ENCODE measurements at regions not wholly inside any gene's neighbourhood (a gene's known extent, or its start where the extent isn't known, plus 50 kb on each side); places are given as distances from the start of the nearest gene placed in this dataset.

DNA sequence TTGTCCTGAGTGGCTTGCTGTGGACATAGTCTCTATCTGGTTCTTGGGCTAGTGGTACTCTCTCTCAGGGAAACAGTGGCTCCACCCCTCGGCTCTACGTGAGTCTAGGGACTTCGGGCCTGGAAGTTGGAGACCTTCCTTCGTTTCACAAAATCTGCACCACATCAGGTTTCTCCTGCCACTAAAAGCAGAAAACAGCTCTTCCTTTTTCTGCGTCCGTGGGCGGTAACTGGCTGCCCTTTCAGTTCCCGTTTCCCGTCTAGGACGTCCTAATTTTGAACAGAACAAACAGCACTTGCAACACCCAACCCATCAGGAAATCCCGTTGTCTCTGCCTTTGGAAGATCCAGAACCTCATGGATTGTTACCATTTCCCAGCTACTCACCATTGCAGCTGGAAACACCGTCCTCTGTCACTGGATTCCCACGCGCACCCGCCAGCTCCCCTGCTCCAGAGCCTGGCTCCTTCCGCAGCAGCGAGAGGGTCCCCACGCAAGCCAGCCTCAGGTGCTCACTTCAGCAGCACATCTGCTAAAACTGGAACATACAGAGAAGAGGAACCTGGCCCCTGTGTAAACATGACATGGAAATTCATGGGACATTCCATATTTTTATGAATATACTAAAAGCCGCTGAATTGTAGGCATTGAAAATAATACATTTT lies 311.4 kb upstream of the AKR1E2 start:
- Histone ChIP-seq H3K27ac (ENCODE audit: low read length) (no peak overlapping the region), H3K9me3 (ENCODE audit: control insufficient read depth, insufficient read depth, low read length) (no peaks in the 10 kb centered on the region), H3K4me3 (ENCODE audit: low read length) (no peak overlapping the region), H3K4me1 (ENCODE audit: control insufficient read depth, insufficient read depth, low read length) (peaks cover 6% of the 10 kb centered on the region), H3K27me3 (ENCODE audit: control insufficient read depth, insufficient read depth, low read length) (no peaks in the 10 kb centered on the region), H3K36me3 (ENCODE audit: control insufficient read depth, insufficient read depth, low read length) (no peaks in the 10 kb centered on the region)
- no peak overlapping the region for H3K4me3 Mint-ChIP-seq
- H3K27ac Mint-ChIP-seq: no peak overlapping the region
- no peak for DNase-seq
- no peak for ATAC-seq
- TF ChIP-seq, protein P1, sequence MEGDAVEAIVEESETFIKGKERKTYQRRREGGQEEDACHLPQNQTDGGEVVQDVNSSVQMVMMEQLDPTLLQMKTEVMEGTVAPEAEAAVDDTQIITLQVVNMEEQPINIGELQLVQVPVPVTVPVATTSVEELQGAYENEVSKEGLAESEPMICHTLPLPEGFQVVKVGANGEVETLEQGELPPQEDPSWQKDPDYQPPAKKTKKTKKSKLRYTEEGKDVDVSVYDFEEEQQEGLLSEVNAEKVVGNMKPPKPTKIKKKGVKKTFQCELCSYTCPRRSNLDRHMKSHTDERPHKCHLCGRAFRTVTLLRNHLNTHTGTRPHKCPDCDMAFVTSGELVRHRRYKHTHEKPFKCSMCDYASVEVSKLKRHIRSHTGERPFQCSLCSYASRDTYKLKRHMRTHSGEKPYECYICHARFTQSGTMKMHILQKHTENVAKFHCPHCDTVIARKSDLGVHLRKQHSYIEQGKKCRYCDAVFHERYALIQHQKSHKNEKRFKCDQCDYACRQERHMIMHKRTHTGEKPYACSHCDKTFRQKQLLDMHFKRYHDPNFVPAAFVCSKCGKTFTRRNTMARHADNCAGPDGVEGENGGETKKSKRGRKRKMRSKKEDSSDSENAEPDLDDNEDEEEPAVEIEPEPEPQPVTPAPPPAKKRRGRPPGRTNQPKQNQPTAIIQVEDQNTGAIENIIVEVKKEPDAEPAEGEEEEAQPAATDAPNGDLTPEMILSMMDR (IDR thresholded peaks at IDR 0.05): no peak
- H3K36me3 Mint-ChIP-seq: no peaks in the 10 kb centered on the region
- no peaks in the 10 kb centered on the region for H3K9me3 Mint-ChIP-seq
- peaks cover 0 to 3% of the 10 kb centered on the region in 2 donors for H3K4me1 Mint-ChIP-seq
- 38% methylated on average over 18 of the region's 19 CpGs for WGBS (ENCODE audit: insufficient coverage)
- peaks cover 15 to 26% of the 10 kb centered on the region in 2 donors for H3K27me3 Mint-ChIP-seq (ENCODE audit: low read depth in 2 of 2)
- intact Hi-C loops (cut with micrococcal nuclease): no loop called here

- Histone ChIP-seq H3K27ac (ENCODE audit: low read length) (no peak overlapping the region), H3K4me3 (ENCODE audit: low read length) (no peak overlapping the region), H3K9me3 (ENCODE audit: control insufficient read depth, insufficient read depth, low read length) (no peaks in the 10 kb centered on the region), H3K27me3 (ENCODE audit: control insufficient read depth, insufficient read depth, low read length) (no peaks in the 10 kb centered on the region), H3K4me1 (ENCODE audit: control insufficient read depth, insufficient read depth, low read length) (peaks cover 6% of the 10 kb centered on the region), H3K36me3 (ENCODE audit: control insufficient read depth, insufficient read depth, low read length) (no peaks in the 10 kb centered on the region)
- WGBS (ENCODE audit: insufficient coverage): 78% methylated on average over 5 of the region's 6 CpGs
- intact Hi-C loops (cut with micrococcal nuclease): no loop called here
- Mint-ChIP-seq H3K36me3 (no peaks in the 10 kb centered on the region), H3K9me3 (no peaks in the 10 kb centered on the region), H3K4me1 (peaks cover 0 to 7% of the 10 kb centered on the region in 2 donors), H3K27ac (no peak overlapping the region), H3K4me3 (no peak overlapping the region), H3K27me3 (ENCODE audit: low read depth in 2 of 2) (peaks cover 13 to 20% of the 10 kb centered on the region in 2 donors)
- TF ChIP-seq, protein P1 (IDR thresholded peaks at IDR 0.05): no peak
- ATAC-seq (no peak), DNase-seq (no peak)
These were observed 313.3 kb upstream of the AKR1E2 start for GRCh38 chr10:4512671-4513240.

GRCh38 chr10:4512196-4512595 lies 313.8 kb upstream of the AKR1E2 start:
- H3K27ac ChIP-seq (ENCODE audit: low read length): no peak overlapping the region
- no peaks in the 10 kb centered on the region for H3K9me3 ChIP-seq (ENCODE audit: control insufficient read depth, insufficient read depth, low read length)
- Mint-ChIP-seq H3K27ac (no peak overlapping the region), H3K27me3 (ENCODE audit: low read depth in 2 of 2) (peaks cover 13 to 14% of the 10 kb centered on the region in 2 donors), H3K4me1 (peaks cover 0 to 7% of the 10 kb centered on the region in 2 donors), H3K9me3 (no peaks in the 10 kb centered on the region), H3K36me3 (no peaks in the 10 kb centered on the region), H3K4me3 (no peak overlapping the region)
- H3K4me3 ChIP-seq (ENCODE audit: low read length): no peak overlapping the region
- peaks cover 6% of the 10 kb centered on the region for H3K4me1 ChIP-seq (ENCODE audit: control insufficient read depth, insufficient read depth, low read length)
- no peaks in the 10 kb centered on the region for H3K27me3 ChIP-seq (ENCODE audit: control insufficient read depth, insufficient read depth, low read length)
- intact Hi-C loops (cut with micrococcal nuclease): no loop called here
- 83% methylated on average over 1 of the region's 5 CpGs for WGBS (ENCODE audit: insufficient coverage)
- ATAC-seq (no peak), DNase-seq (no peak)
- TF ChIP-seq, protein P1 (IDR thresholded peaks at IDR 0.05): no peak
- H3K36me3 ChIP-seq (ENCODE audit: control insufficient read depth, insufficient read depth, low read length): no peaks in the 10 kb centered on the region

- peaks cover 8 to 13% of the 10 kb centered on the region in 2 donors for H3K27me3 Mint-ChIP-seq (ENCODE audit: low read depth in 2 of 2)
- no peak overlapping the region for H3K27ac Mint-ChIP-seq
- TF ChIP-seq, protein P1 (IDR thresholded peaks at IDR 0.05): no peak
- Histone ChIP-seq H3K27ac (ENCODE audit: low read length) (no peak overlapping the region), H3K36me3 (ENCODE audit: control insufficient read depth, insufficient read depth, low read length) (no peaks in the 10 kb centered on the region), H3K9me3 (ENCODE audit: control insufficient read depth, insufficient read depth, low read length) (no peaks in the 10 kb centered on the region), H3K4me3 (ENCODE audit: low read length) (no peak overlapping the region), H3K4me1 (ENCODE audit: control insufficient read depth, insufficient read depth, low read length) (peaks cover 6% of the 10 kb centered on the region), H3K27me3 (ENCODE audit: control insufficient read depth, insufficient read depth, low read length) (no peaks in the 10 kb centered on the region)
- DNase-seq (no peak), ATAC-seq (no peak)
- peaks cover 0 to 7% of the 10 kb centered on the region in 2 donors for H3K4me1 Mint-ChIP-seq
- H3K4me3 Mint-ChIP-seq: no peak overlapping the region
- intact Hi-C loops (cut with micrococcal nuclease): no loop called here
- no peaks in the 10 kb centered on the region for H3K9me3 Mint-ChIP-seq
- 81% methylated on average over 2 of the region's 4 CpGs for WGBS (ENCODE audit: insufficient coverage)
- H3K36me3 Mint-ChIP-seq: no peaks in the 10 kb centered on the region
These were observed 314.5 kb upstream of the AKR1E2 start for GRCh38 chr10:4511509-4511908.

Measured in natural killer cell (primary cell).